ENCODE measurements at regions not wholly inside any gene's neighbourhood (a gene's known extent, or its start where the extent isn't known, plus 50 kb on each side); places are given as distances from the start of the nearest gene placed in this dataset.

DNA sequence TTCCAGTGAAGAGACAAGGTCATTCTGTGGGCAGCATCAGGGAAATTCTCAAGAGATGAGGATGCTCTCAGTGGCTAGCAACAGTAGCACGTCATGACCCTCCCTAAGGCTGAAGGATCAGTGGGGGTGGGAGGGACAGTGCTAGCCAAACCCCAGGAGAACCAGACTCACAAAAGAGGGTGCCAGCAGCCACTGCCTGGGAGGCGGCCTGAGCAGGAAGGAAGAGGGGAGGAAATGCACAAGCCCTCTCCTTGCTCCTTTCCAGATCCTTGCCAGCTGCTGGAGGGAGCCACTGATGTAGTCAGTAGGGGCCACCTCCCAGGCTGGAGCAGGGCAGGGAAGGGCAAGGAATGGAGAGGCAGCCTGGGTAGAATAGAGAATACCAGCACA, 302.7 kb downstream of the RPS24 start:
- TF ChIP-seq POLR2A (IDR thresholded peaks at IDR 0.05) = no peak
- TF ChIP-seq CTCF (IDR thresholded peaks at IDR 0.05) = no peak
